Tongue (tissue), 1 donor: ENCODE measurements at regions not wholly inside any gene's neighbourhood (a gene's known extent, or its start where the extent isn't known, plus 50 kb on each side); places are given as distances from the start of the nearest gene placed in this dataset.

Source experiments
- DNase-seq: peaks from one replicate; pipeline ENCODE4 v3.0.0-alpha.2; 2015

GRCh38 chr2:238985041-238985729, 137.3 kb downstream of the TWIST2 start:
- DNase-seq: no peak

- no peak for DNase-seq
Observed at GRCh38 chr2:238985931-238986446, 138.1 kb downstream of the TWIST2 start.

- DNase-seq: no peak
Observed at GRCh38 chr2:238986491-238987351, 138.8 kb downstream of the TWIST2 start.

GRCh38 chr2:238987352-238987981, 139.6 kb downstream of the TWIST2 start:
- no peak for DNase-seq

- no peak for DNase-seq
Observed at GRCh38 chr2:238988105-238988504, 140.2 kb downstream of the TWIST2 start.

- no peak for DNase-seq
Observed at GRCh38 chr2:238988752-238989151, 140.9 kb downstream of the TWIST2 start.

- no peak for DNase-seq
Observed at GRCh38 chr2:238989484-238989883, 141.6 kb downstream of the TWIST2 start.

GRCh38 chr2:238994432-238994831, 146.5 kb downstream of the TWIST2 start:
- no peak for DNase-seq

- DNase-seq: no peak
Observed at GRCh38 chr2:238994876-238995275, 147.0 kb downstream of the TWIST2 start.

GRCh38 chr2:238995634-238996033, 147.7 kb downstream of the TWIST2 start:
- DNase-seq: no peak

- DNase-seq: no peak
Observed at GRCh38 chr2:238996331-238997136, 148.6 kb downstream of the TWIST2 start.

- DNase-seq: no peak
Observed at GRCh38 chr2:238997137-238997390, 149.2 kb downstream of the TWIST2 start.

GRCh38 chr2:238997684-238998083, 149.8 kb downstream of the TWIST2 start:
- no peak for DNase-seq
